ENCODE measurements at regions not wholly inside any gene's neighbourhood (a gene's known extent, or its start where the extent isn't known, plus 50 kb on each side); places are given as distances from the start of the nearest gene placed in this dataset.

- Histone ChIP-seq H3K4me2 (ENCODE audit: low read depth, low read length) (no peak overlapping the region), H3K4me1 (ENCODE audit: control insufficient read depth, insufficient read depth, low read length) (no peaks in the 10 kb centered on the region), H3K56ac (ENCODE audit: extremely low read depth, insufficient read depth, low read length) (no peak overlapping the region), H2BK120ac (ENCODE audit: low read depth, low read length) (no peak overlapping the region), H4K91ac (ENCODE audit: insufficient read depth, low read depth, low read length) (no peak overlapping the region), H3K18ac (ENCODE audit: low read depth, low read length) (no peak overlapping the region), H3K9me3 (ENCODE audit: control insufficient read depth, insufficient read depth, low read length) (peaks cover 2% of the 10 kb centered on the region), H4K5ac (ENCODE audit: low read depth, low read length) (no peak overlapping the region), H3K23ac (ENCODE audit: low read depth, low read length) (no peak overlapping the region), H2AK5ac (ENCODE audit: low read depth, low read length) (no peak overlapping the region), H3K79me1 (ENCODE audit: low read depth in 1 of 2, low read length in 2 of 2) (no peaks in the 10 kb centered on the region), H2AK9ac (replicated peaks; ENCODE audit: low read depth, low read length, poor library complexity) (no peak overlapping the region), H3K27ac (ENCODE audit: insufficient read depth, low read length) (no peak overlapping the region), H3K14ac (replicated peaks; ENCODE audit: low read depth, low read length) (no peak overlapping the region), H3K27me3 (ENCODE audit: control insufficient read depth, insufficient read depth, low read length) (no peaks in the 10 kb centered on the region), H2BK20ac (ENCODE audit: low read depth, low read length) (no peak overlapping the region), H2AFZ (replicated peaks; ENCODE audit: low read length, poor library complexity) (no peak overlapping the region), H3K4me3 (ENCODE audit: insufficient read depth, low read depth, low read length) (no peak overlapping the region), H4K20me1 (ENCODE audit: insufficient read depth, low read length) (no peaks in the 10 kb centered on the region), H4K8ac (ENCODE audit: low read depth in 2 of 2, low read length in 2 of 2) (no peak overlapping the region), H3K4ac (ENCODE audit: low read depth, low read length) (no peak overlapping the region), H3K36me3 (ENCODE audit: control insufficient read depth, insufficient read depth, low read length) (no peaks in the 10 kb centered on the region), H2BK5ac (ENCODE audit: low read depth, low read length, poor library complexity, severe bottlenecking) (no peak overlapping the region), H3K9me1 (ENCODE audit: insufficient read depth, low read length) (no peaks in the 10 kb centered on the region), H3K9ac (ENCODE audit: low read depth, low read length) (no peak overlapping the region), H2BK15ac (ENCODE audit: low read depth, low read length) (no peak overlapping the region)
- TF ChIP-seq USF2 (IDR thresholded peaks at IDR 0.05; ENCODE audit: low read depth, low read length) (no peak), MXI1 (IDR thresholded peaks at IDR 0.05; ENCODE audit: borderline replicate concordance, low read depth, low read length) (no peak), RAD21 (IDR thresholded peaks at IDR 0.05; ENCODE audit: low read length) (no peak), MAZ (IDR thresholded peaks at IDR 0.05; ENCODE audit: borderline replicate concordance, low read depth, low read length) (no peak), FOS (IDR thresholded peaks at IDR 0.05; ENCODE audit: low read depth, low read length) (no peak), RCOR1 (IDR thresholded peaks at IDR 0.05; ENCODE audit: insufficient replicate concordance, low read length) (no peak), MAFK (IDR thresholded peaks at IDR 0.05; ENCODE audit: low read depth, low read length) (no peak), BHLHE40 (IDR thresholded peaks at IDR 0.05; ENCODE audit: low read depth, low read length) (no peak), NFE2L2 (IDR thresholded peaks at IDR 0.05; ENCODE audit: low read depth, low read length) (no peak), SMC3 (IDR thresholded peaks at IDR 0.05; ENCODE audit: low read depth, low read length) (no peak), POLR2A (IDR thresholded peaks at IDR 0.05; ENCODE audit: low read depth, low read length) (no peak), CEBPB (IDR thresholded peaks at IDR 0.05; ENCODE audit: low read depth, low read length) (no peak), RFX5 (IDR thresholded peaks at IDR 0.05; ENCODE audit: low read depth, low read length) (no peak), CHD1 (IDR thresholded peaks at IDR 0.05; ENCODE audit: low read depth, low read length) (no peak)
- TF ChIP-seq, protein P1, sequence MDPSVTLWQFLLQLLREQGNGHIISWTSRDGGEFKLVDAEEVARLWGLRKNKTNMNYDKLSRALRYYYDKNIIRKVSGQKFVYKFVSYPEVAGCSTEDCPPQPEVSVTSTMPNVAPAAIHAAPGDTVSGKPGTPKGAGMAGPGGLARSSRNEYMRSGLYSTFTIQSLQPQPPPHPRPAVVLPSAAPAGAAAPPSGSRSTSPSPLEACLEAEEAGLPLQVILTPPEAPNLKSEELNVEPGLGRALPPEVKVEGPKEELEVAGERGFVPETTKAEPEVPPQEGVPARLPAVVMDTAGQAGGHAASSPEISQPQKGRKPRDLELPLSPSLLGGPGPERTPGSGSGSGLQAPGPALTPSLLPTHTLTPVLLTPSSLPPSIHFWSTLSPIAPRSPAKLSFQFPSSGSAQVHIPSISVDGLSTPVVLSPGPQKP (IDR thresholded peaks at IDR 0.05; ENCODE audit: borderline replicate concordance, low read depth, low read length) = no peak
- TF ChIP-seq, protein P2, sequence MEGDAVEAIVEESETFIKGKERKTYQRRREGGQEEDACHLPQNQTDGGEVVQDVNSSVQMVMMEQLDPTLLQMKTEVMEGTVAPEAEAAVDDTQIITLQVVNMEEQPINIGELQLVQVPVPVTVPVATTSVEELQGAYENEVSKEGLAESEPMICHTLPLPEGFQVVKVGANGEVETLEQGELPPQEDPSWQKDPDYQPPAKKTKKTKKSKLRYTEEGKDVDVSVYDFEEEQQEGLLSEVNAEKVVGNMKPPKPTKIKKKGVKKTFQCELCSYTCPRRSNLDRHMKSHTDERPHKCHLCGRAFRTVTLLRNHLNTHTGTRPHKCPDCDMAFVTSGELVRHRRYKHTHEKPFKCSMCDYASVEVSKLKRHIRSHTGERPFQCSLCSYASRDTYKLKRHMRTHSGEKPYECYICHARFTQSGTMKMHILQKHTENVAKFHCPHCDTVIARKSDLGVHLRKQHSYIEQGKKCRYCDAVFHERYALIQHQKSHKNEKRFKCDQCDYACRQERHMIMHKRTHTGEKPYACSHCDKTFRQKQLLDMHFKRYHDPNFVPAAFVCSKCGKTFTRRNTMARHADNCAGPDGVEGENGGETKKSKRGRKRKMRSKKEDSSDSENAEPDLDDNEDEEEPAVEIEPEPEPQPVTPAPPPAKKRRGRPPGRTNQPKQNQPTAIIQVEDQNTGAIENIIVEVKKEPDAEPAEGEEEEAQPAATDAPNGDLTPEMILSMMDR (conservative IDR thresholded peaks at IDR 0.05; ENCODE audit: low read depth, low read length) = no peak
- dilution Hi-C loops (cut with HindIII; ENCODE audit: low sequenced_read_pairs, unreplicated experiment) = no loop called here
- WGBS, 2 experiments (ENCODE audit: extremely low coverage in 2 of 2, insufficient read length in 1 of 2) = no CpG with 5 or more reads among the region's 2 CpGs
- in situ Hi-C loops (cut with MboI; ENCODE audit: low sequenced_read_pairs) = no loop called here
- BruUV-seq (replicated peaks) = no TSS peak
- ATAC-seq (ENCODE audit: low read depth) = no peak
- DNase-seq = no peak
- intact Hi-C loops (cut with micrococcal nuclease) = no loop called here
- CTCF ChIA-PET = no interaction called here
- POLR2A ChIA-PET (ENCODE audit: unreplicated experiment) = no interaction called here
Observed at GRCh38 chr2:185347445-185347844, 391.2 kb upstream of the FSIP2 start.

Data from IMR-90 (cell line).